HG02623 (cell line): ENCODE measurements at regions not wholly inside any gene's neighbourhood (a gene's known extent, or its start where the extent isn't known, plus 50 kb on each side); places are given as distances from the start of the nearest gene placed in this dataset.

Experiments used
- ATAC-seq: cut with Tn5 transposase; IDR thresholded peaks from one replicate; pipeline ENCODE4 v1.9.1; 2021; ENCODE audit warnings: moderate library complexity; ENCODE audit not compliant: unreplicated experiment

DNA sequence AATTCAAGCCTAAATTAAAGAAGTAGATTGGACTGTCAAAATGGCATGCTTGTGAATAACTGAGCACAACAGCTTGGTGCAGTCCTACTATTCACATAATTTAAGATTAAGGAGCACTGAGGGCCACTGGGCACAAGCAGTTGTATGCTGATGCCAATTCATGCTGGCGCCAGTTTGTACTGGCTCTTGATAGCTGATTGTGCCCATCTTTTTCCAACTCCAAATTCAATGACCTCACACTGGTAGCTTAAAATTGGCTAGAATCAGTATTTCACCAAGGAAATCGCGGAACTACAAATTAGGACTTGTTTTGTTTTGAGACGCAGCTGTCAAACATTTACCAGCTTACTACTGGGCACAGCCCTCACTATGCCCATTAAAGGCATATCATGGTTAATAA is 969.2 kb downstream of the JRKL start:
- ATAC-seq, result no peak

DNA sequence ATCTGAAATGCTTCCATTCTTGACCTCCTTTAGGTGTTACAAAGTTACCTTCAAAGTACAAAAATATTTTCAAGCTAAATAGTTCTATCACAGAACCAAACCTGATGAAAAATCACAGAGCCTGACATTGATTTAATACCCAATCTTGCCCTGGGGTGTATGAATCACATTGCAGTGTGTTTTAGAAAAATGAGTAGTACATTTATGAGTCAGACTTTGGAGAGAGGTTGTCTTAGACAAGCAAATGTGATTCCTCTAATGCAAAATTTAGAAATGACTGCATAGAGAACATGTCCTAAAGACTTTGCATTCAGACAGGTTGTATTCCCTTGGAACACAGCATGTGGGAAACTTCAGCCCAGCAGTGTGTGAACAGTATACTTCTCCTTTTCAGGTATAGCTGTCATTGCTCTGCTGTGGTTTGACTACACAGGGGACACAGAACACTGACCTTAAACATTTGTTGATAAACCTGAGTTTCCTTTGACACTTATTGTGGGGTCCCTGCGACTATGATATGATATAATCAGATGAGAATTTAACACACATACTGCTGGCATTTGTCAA is 972.1 kb downstream of the JRKL start:
- no peak for ATAC-seq

DNA sequence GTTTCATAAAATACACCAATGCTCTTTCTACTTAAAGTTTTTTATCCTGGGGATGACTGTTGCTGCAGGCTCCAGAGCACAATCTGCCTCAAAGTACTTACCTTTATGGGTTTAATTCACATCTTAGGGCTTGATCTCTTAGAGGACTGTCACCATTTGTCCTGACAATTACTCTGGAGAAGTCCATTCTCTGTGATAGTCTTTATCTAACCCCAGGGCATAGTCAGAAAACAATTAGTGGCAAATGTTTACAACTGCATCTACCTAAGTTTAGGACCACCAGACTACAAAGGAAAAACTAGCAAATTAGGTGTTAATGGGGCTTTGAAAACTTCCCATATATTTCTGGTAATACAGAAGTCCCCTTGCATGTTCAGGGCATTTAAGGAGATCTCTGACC is 973.5 kb downstream of the JRKL start:
- no peak for ATAC-seq

DNA sequence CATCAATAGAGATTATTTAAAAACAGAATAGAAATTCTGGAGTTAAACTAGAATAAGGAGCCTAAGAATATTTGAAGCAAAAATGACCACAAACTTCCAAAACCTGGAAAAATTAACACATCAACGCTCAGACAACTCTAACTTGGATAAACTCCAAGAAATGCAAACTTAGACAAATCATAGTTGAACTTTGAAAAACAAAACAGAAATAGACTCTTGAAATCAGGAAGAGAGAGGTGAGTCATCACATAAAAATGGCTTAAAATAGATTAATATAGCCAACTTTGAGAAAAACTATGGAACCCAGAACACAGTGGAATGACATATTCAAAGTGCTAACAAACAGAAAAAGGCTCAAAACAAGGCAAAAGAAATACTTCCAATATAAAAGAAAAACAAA is 974.2 kb downstream of the JRKL start:
- ATAC-seq, result no peak

DNA sequence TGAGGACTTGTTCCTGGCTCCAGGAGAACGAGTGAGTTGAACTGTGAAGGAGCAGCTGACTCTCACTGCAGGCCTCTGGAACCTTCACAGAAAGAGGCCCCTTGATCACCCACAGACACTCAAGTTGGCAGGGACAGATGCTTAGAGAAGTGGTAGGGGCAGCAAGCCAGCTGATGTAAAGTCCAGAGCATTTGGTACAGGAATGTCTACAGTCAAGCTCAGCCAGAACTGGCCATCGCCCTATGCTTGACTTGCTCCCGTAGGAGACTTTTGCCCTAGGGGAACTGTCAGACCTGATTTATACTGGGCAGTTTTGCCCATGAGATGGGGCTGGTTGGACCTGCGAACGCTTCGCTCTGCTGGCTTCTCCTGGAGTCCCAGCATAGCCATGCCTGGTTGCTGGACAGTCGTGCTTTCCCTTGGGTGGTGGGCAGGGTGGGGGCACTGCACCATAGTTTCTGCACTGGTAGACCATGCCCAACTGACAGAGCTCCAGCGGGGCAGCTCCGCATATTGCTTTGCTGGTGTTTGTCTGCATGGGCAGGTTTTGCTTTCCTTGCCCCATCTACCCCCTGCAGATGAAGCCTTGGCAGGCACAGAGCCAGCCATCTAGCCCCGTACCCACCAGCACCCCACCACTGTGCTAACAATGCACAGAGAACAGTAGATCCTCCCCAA is 977.7 kb downstream of the JRKL start:
- no peak for ATAC-seq

DNA sequence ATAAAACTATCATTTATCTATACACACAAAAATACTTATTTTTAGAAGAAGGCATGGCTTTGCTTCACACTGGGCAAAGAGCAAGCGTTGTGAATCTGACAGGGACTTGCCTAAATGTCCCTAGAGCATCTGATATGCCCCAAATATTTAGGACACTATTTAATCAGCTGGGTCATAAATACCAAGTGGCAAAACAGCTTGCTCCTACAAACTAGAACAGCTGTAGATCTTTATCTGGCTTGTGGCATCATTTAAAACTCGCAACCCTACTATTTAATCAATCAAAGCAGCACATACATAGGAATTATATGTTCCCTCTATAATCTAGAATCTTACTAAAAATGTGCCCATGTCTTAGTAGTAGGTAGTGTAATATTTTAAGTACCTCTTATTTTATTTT is 999.5 kb downstream of the JRKL start:
- ATAC-seq, result no peak

DNA sequence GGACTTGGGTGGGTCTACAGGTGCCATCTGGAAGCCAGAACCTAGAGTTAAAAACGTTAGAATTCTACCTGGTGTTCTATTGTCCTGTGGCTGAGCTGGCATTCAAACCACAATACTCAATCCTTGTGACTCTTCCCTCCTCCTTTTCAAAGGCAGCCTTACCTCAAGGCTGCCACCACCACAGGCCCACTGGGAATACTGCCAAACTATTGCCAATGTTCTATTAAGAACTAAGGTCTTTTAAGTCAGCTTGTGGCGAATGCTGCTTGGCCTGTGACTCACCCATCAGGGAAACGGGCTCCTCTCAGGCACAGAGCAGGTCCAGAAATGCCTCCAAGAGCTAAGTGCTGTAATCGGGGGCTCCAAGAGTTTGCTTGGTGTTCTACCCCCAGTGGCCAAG is 1008.4 kb downstream of the JRKL start:
- no peak for ATAC-seq

DNA sequence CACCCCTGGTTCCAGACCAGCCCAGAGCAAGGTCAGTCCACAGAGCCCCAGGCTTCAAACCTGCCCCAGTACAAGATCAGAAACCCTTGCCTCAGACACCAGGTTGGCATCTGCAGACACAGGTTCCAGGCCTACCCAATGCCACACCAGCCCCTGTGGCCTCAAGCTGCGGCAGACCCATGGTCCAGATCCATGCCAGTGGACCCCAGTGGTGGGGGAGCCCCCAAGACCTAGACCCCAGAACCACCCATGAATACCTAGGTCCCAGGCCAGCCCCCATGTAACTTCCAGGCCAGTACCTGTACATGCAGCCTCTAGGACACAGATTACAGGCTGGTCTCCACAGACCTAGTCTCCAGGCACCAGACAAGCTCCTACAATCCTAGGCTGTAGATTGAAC is 1019.3 kb downstream of the JRKL start:
- no peak for ATAC-seq

DNA sequence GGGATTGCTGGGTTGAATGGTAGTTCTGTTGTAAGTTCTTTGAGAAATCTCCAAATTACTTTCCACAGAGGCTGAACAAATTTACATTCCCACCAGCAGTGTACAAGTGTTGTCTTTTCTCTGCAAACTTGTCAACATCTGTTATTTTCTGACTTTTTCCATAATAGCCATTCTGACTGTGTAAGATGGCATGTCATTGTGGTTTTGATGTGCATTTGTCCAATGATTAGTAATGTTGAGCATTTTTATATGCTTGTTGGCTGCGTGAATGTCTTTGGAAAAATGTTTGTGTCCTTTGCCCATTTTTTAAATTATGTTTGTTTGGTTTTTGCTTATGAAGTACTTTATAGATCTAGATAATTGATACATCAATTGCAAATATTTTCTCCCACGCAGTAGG is 1025.0 kb downstream of the JRKL start:
- no peak for ATAC-seq

DNA sequence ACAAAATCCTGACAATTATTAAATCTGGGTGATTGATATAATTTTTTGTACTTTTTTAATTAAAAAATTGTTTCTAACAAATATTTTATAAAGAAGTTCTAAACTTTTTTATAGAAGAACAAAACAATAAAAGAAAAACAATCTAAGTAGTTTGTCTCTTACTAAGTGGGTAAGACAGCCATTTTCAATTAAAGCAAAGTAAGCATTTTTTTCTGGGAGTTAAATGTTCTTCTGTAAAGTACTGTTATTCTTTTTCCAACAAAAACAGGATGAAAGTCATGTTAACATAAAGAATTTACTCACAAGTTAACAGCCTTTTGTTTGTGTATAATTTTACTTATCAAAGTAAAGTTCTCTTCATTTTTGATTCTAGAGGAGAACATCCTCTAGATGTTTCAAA is 1029.9 kb downstream of the JRKL start:
- ATAC-seq, result no peak

DNA sequence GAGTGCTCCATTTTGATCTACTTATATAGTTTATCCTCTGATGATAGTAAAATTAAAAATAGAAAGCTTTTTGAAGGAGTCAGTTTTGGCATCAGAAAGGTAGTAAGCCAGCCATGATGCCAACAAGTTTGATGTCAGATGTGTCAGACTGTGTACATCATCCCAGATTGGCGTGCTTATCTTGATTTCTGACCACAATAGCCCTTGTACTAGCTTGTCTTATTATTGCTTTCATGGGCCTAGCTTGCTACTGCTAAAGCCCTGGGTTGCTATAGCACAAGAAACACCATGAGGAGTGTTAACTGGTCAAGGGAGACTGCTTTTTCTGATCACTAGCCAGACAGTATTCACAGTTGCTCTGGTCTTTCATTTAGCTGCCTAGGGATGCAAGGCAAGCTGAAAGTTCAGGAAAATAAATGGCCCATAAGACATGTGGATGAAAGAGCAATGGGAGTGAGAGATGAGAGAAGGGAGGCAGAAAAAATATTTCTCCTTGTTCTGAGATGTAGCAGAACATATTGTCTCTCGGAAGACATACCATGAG is 1038.5 kb downstream of the JRKL start:
- no peak for ATAC-seq

DNA sequence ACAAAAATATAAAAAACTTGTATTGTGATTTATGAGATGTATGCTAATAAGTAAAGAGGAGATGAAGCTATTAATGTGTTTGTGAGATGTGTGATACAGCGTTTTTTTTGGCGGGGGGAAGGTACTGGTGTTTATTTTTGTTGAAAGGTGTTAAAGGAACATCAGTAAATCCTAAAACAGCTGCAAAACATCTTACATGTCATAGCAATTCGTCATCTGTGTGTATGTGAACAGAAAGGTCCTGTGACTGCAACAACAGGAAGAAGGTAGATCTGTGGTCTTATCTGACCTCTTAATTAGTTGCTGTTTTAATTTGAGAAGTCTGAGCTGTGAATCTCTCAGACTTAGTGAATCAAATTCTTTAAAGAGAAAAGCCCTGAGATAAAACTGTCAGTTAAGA is 1041.1 kb downstream of the JRKL start:
- ATAC-seq, result no peak

DNA sequence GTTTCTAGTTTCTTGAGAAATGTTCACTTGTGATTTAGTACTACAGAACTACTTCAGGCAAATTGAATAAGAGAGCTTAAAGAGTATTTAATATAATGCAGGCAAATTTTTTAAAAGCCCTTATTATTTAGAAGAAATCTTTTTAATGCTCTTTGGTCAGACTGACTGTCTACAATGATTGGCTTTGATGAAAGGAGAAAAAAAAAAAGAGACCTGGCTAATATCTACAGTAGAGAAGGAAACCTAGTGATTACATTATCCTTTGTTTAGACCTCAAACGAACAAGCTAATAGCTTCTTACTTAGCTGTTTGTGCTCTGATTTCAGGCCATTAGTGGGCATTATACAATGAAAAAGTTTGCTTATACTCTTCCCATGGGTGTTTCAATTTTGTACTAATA is 1043.1 kb downstream of the JRKL start:
- no peak for ATAC-seq

DNA sequence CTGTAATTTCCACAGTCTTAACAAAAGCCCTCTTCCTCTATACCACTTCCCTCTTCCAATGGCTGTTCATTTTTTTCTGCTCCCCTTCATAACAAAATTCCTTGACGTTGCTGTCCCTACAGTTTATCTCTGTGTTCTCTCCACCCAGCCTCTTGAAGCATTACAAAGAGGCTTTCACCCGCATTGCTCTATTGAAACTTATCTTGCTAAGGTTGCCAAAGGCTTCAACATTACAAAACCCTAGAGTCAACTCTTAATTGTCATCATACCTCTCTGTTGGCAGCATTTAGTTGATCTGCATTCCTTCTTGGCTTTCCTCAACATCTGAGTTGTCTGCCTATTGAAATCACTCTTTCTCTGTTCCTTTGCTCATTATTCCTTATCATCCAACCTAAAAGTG is 1055.7 kb downstream of the JRKL start:
- ATAC-seq, result no peak

DNA sequence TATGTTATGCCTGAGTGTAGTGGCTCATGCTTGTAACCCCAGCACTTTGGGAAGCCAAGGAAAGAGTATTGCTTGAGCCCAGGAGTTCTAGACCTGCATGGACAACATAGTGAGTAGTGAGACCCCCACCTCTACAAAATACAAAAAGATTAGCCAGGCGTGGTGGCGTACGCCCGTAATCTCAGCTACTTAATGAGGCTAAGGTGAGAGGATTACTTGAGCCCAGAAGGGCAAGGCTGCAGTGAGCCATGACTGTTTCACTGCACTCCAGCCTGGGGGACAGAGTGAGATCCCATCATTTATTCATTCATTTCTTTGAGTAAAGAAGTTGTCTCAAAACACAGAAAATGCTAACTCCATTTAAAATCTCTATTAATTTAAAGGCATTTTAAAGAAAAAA is 1061.6 kb downstream of the JRKL start:
- no peak for ATAC-seq

DNA sequence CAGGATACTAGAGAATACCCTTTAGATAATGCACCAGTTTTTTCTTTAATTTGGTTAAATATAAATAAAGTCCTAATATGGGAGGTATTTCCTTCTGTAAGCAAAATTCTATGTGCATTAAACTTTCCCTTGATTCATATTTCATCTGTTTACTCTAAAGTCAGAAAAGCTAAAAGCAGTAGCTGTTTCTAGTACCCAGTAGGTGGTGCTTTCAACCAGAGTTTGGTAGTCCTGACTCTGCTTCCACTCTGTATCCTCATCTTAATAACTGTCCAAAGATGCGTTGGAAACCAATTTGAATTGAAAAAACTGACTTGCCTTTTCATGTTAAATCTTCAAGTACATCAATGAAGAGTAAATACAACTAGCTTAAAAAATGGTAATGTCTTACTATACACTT is 1065.2 kb downstream of the JRKL start:
- ATAC-seq, result no peak

DNA sequence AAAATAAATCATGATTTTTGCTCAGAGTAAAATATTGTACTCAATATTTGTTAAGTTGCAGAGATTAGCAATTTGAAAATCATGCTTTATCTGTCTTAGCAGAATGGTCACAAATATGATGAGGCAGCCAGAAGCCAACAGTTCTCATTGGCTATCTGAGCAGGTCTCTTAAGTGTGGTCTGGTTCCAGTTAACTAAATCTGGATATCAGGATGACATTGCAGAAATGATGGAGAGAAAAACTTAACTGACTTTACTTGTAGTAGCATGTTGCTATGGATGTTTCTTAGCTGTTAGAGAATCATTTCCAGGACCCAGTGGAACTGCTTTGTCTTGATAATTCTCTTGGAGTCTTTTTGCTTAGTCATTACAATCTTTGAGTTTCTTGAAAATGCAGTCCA is 1070.3 kb downstream of the JRKL start:
- no peak for ATAC-seq

DNA sequence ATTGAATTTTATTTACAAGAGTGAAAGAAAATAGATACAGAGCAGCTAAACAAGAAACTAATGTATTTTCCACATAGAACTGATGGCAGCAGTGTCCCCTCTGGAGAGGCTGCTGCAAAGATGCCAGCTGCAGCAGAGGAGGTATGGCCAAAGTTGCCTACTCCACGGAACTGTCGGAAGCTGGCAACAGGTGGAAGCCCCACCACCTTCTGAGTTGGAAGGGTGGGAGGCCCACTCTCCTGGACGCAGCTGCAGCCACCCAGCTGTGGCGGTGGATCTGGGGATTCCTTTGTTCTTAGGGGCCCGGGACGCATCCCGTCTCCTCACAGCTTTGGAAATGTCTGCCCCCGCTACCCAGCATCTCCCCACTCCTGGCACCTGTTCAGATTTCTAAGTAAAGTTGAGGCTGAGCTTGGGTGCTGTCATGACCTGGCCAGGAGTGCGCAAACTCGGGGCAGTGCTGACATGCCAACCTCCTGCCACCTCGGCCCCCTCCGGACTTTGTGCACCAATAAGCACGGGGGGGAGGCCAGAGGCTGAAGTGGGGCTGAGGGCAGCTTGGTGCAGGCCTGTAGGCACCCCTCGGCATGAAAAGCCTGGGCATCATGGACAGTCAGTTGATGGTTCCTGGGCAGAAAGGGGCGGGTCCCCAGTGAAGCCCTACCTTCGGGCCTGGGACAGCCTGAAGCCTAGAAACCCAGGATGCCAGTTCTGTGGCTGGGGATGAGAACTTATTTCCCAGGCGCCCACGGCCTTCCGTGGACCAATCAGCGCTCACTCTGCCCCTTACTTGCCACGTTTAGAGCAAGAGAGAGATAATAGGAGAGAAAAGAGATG is 1071.4 kb downstream of the JRKL start:
- no peak for ATAC-seq

DNA sequence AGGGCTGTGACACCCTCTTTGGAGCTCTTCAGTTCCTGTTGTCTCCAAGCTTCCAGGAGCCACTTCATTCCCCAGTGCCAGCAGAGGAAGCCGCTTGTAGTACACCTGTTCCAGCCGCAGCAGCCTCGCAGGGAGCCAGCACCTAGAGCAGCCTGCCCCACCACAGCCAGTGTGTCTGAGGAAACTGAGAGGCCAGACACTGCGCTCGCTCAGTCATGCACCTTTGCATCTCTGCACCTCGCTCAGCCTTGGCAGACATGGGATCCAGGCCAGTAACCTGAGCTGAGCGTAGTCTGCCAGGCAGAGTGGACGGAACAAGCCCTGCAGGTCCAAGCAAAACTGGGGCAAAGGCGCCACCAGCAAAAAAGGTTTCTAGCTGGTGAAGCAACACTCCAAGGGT is 1072.1 kb downstream of the JRKL start:
- ATAC-seq, result no peak

DNA sequence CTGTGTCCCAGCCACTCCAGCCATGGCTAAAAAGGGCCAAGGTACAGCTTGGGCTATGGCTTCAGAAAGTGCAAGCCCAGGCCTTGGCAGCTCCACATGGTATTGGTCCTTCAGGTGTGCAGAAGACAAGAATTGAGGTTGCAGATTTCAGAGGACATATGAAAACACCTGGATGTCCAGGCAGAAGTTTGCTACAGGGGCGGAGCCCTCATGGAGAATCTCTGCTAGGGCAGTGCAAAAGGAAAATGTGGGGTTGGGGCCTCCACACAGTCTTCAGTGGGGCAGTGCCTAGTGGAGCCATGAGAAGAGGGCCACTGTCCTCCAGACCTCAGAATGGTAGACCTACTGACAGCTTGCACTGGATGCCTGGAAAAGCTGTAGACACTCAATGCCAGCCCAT is 1074.1 kb downstream of the JRKL start:
- no peak for ATAC-seq

DNA sequence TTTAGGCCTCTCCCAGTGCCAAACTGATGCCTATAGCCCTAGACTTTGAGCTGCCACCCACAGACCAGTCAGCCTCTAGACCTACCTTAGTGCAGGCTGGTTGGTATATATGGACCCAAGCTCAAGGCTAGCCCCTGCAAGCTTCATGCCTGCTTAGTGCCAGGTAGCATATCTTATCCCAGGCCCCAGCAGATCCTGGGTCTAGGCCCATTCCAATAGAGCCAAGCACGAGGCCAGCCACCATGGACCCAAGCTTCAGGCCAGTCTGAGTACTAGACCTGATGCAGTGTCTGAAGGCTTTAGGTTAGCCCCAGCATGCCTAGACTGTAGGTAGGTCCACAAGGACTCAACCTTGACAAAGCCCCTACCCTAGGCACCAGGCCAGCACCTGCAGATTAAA is 1081.7 kb downstream of the JRKL start:
- ATAC-seq, result no peak

DNA sequence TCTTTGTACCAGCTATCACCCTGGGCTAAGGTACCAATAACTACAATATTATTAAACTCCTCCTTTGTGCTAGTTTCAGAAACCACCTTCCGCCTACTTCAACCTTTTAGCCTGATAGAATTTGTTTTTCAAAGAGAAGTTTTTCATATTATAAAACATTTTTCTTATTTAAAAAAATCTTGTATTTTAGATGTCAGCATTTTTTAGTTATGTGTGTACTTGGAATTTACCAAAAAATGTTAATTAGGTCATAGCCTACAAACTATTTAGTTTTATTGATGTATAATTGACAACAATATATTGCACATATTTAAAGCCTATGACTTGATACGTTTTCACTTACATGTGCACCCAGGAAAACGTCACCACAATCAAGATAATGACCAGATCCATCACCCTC is 1097.6 kb downstream of the JRKL start:
- ATAC-seq, result no peak
